ENCODE measurements at regions not wholly inside any gene's neighbourhood (a gene's known extent, or its start where the extent isn't known, plus 50 kb on each side); places are given as distances from the start of the nearest gene placed in this dataset.

DNA sequence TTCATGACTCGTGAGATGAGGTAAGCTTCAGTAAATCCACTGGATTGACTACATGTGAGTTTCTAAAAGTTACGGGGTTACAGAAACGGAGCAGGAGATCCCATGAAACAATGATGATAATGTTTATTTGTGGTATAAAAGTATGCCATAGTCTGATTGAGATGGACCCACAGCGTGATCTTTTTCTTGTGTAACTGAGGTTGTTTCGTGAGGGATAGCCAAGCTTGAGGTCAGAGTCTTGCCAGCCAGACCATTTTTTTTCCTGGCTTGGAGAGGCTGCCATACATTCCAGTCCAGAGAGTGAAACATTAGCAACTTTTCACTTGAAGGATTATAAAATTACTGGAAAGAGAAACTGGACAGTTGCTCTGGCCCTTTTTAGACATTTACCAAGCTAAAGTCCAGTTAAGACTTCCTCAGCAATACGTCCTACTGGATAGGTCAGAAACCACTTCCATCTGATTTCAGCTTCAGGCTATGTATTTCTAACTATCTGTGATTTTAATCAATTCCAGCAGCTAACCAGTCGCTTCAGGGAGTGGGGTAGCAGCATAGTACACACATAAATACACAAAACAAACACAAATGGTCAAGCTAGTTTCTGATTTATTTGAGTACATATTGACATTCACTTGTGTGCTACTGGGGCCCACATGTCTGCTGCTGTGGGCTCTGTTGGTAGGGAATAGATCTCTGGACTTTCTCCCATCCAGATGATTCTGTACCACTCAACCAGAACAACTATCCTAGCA, 194.6 kb downstream of the POSTN start:
- no peak for DNase-seq

GRCh38 chr13:37401721-37402120, 196.8 kb downstream of the POSTN start:
- DNase-seq, result no peak

GRCh38 chr13:37397535-37397934, 201.0 kb downstream of the POSTN start:
- no peak for DNase-seq

DNA sequence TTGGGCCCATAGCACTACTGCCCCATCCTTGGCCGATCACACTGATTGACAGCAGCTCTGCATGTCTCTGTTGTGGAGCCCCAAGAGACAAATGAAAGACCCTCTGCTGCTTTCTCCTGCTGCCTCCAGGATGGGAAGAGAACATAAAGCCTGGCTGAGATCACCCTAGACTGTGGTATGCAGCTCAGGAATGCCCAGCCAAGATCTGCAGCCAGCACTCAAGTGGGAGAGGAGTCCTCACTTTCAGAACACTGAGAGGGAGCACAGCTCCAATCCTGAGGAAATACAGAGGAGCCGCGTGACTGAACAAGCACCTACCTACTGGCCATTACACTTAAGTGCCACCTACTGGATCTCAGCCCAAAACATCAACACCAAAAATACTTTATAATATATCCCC, 203.0 kb downstream of the POSTN start:
- DNase-seq, result no peak

DNA sequence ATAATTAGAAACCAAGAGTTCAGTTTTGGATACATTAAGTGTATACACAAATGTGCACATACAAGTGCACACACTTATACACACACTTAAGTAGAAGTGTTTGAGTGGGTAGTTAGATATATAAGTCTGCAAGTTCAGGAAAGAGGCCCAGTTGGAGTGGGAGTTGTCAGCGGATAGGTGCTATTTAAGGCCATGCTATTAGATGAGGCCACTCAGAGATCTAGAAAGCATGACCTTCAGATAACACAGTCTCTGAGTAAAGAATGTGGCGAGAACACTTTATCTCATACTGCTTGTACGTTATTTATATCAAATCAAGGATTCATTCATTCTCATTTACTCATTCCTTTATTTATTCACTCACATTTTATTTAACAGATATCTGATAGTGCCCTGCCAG, 206.2 kb downstream of the POSTN start:
- no peak for DNase-seq

DNA sequence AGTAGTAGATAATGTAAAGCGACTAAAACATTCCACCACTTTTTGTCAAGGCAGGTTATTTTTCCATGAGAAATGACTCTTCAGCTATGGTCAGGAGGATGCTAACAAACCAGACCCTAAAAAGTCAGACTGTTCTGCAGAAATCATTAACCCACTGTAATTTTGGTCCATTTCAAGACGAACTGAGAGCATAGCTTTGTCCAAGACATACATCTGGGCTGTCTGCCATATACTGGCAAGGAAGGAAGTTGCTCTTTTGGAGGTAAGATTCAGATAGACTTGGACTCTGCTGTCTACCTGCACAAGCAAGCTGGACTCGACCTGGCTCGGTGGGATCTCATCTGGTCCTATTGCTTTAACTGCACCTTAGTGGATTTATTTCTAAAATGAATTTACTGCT, 207.8 kb downstream of the POSTN start:
- no peak for DNase-seq

- DNase-seq, result no peak
Observed at GRCh38 chr13:37385956-37386670, 212.5 kb downstream of the POSTN start.

- DNase-seq, result no peak
Observed at GRCh38 chr13:37385248-37385647, 213.3 kb downstream of the POSTN start.

DNA sequence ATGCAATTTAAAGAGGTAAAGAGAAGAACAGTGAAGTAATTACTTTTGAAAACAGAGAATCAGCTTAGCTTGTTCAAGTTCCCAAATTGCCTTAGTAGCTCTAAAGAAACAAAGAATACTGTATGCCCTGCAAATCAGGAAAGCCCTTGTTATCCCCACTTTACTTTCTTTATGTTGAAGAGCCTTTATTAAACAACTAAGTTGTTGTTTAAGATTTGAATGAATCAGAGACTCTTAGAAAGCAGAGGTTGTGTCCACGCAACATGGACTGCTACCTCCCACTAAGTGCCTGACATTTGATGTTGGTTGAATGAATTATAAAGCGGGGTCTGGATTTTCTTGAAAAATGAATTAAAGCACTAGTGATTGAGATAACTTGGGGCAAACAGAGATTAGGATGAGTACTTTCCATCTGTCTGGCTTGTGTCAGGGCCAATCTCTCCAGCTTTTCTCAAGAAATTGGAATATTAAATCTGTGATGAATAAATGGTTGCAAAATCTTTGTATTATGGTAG, 214.7 kb downstream of the POSTN start:
- no peak for DNase-seq

- no peak for DNase-seq
Observed at GRCh38 chr13:37383046-37383445, 215.5 kb downstream of the POSTN start.

- no peak for DNase-seq
Observed at GRCh38 chr13:37382146-37382545, 216.4 kb downstream of the POSTN start.

GRCh38 chr13:37381502-37381901, 217.1 kb downstream of the POSTN start:
- no peak for DNase-seq

DNA sequence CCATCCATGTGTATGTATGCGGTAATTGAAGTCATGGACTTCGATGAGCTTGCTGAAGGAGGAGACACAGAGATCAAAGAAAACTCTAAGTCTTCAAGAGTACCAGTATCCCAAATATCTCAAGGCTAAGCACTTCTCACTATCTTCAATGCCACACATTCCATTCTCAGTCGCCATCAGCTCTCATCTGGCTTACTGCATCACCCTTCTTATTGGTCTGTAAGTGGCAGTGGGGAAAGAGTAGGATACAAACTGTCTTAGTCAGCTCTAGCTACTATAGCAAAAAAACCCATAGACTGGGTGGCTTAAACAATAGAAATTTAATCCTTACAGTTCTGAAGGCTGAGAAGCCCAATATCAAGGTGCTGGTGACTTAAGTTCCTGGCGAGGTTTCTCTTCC, 218.7 kb downstream of the POSTN start:
- DNase-seq, result no peak

- no peak for DNase-seq
Observed at GRCh38 chr13:37375724-37376123, 222.8 kb downstream of the POSTN start.

DNA sequence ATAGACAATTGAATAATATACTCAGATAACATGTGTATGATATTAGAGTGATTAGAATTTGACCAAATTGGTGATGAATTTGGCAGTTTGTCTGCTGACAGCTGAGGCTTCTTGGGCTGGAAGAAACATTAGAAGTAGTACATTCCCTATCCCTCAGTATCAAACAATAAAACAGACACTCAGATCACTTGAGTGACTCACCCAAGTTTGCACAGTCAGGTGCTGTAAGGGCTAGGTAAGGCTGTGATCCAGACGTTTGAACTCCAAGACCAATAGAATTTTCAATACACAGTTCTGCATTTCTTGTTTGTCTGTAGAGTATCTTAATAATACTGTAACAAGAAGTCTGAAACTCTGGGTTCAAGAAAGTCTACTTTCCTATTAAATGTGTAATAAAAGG, 223.5 kb downstream of the POSTN start:
- DNase-seq, result no peak

GRCh38 chr13:37369616-37370015, 229.0 kb downstream of the POSTN start:
- no peak for DNase-seq

DNA sequence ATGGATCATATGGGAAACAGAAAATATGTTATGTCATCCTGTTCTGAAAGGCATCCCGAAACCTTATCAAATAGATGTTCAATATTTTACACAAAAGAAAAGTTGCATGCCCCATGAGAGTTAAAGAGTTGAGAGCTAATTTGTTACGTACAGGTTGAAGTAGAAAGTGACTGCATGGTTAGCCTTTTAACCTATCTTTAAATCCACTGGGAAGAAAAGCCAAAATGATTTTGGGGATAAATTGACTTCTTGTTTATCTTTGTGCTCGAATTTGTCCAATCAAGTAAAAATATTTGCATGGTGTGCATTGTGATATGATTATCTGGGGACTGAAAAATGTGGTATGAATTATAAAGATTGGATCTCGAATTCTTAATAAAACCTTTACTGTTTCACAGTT, 230.1 kb downstream of the POSTN start:
- DNase-seq, result no peak

- no peak for DNase-seq
Observed at GRCh38 chr13:37366044-37366770, 232.4 kb downstream of the POSTN start.

DNA sequence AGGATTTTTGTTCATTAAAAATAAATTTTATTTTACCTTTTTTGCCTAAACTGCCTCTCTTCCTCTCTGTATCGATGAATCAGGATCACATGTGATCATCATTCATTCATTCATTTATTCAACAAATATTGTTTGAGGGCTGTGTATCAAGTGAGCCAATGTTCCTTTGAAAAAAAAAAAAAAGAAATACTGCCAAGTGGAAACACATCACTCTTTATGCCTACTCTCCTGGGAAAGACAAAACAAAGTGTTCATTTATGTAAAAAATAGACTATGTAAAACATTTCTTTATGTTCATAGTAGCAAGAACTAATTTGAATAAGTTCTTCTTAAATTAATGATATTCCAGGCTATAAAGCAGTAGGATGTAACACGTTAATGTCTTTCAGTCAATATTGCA, 233.1 kb downstream of the POSTN start:
- no peak for DNase-seq

GRCh38 chr13:37364956-37365355, 233.6 kb downstream of the POSTN start:
- DNase-seq, result no peak

GRCh38 chr13:37364007-37364406, 234.6 kb downstream of the POSTN start:
- no peak for DNase-seq

DNA sequence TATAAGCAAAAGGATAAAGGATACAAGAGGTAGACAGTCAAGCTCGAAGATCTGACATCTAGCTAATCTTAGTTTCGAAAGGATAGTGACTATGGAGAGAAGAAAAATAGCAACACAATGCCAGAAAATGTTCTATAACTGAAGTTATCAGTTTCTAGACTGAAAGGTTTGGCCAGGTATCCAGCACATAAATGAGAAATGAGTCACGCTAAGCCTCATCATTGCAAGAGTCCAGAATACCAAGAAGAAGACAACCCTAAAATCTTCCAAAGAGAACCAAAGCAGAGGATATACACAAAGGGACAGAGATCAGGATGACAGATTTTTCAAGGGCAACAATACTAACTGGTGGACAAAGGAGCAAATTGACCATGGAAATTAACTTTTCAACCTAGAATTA, 237.0 kb downstream of the POSTN start:
- no peak for DNase-seq

DNA sequence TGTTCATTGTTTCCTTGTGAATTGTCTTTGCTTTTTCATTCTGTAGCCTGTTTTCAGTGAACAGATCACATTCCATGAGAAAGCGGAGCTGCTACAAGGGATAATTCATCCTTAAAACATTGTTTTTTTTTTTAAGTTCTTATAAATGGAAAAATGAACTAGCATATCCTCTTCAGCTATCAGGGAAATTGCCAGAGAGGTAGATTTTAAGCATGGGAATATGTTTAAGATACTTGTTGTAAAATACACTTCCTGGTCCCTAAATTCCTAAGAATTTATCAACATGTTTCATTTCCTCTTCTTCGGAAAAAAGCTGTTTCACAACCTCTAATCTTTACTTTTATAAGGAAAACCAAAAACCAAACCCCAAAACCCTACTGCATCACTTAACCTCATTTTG, 238.0 kb downstream of the POSTN start:
- DNase-seq, result no peak

DNA sequence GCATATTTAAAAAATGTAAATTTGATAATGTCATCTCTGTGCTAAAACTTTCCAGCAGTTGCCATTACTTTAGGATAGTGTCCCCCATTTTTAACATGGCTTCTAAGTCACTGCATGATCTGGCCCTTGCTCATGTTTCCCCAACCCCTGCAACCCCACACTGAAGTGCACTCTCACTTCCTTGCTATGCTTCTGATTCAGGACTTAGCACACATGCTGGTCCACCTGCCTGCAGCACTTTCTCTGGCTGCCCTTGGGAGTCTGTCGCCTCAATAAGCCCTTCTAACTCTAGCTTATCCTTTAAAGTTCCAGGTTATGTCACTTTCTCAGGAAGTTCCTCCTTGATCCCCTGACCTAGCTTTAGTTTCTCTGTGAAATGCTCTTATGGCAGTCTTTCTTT, 241.0 kb downstream of the POSTN start:
- no peak for DNase-seq

Data from SHP77 treated with DMSO at 0.1 percent for 48 hours (cell line).